Spleen (tissue), 11 donors: ENCODE measurements at regions not wholly inside any gene's neighbourhood (a gene's known extent, or its start where the extent isn't known, plus 50 kb on each side); places are given as distances from the start of the nearest gene placed in this dataset.

ENCODE experiments used
- DNase-seq: peaks from one replicate; pipeline ENCODE4 v3.0.0-alpha.2; 2020
- H3K27ac ChIP-seq, 8 donors: fragments of 200-600 bp; sonication (generic) in 7 of 8; 1 replicate in 4 of 8; 2 replicates in 4 of 8; pipeline versions ENCODE4 v1.5.0 to v1.8.0; 2016 to 2021; ENCODE audit warnings: inconsistent platforms in 4 of 8, mild to moderate bottlenecking in 4 of 8, moderate library complexity in 1 of 8
- H3K27me3 ChIP-seq, 7 donors: fragments of 200-600 bp; sonication (generic) in 6 of 7; replicated peaks in 1 of 7; 1 replicate in 4 of 7; 2 replicates in 3 of 7; pipeline versions ENCODE4 v1.5.0 to v1.8.0; 2016 to 2021; ENCODE audit warnings: inconsistent platforms in 3 of 7, mild to moderate bottlenecking in 1 of 7
- H3K36me3 ChIP-seq, 6 donors: fragments of 200-600 bp; sonication (generic) in 5 of 6; 1 replicate in 4 of 6; 2 replicates in 2 of 6; pipeline versions ENCODE4 v1.5.0 to v1.8.0; 2016 to 2021; ENCODE audit warnings: inconsistent platforms in 2 of 6
- H3K4me1 ChIP-seq, 6 donors: fragments of 200-600 bp; sonication (generic) in 5 of 6; 1 replicate in 3 of 6; 2 replicates in 3 of 6; pipeline versions ENCODE4 v1.5.0 to v1.8.0; 2016 to 2021; ENCODE audit warnings: inconsistent platforms in 3 of 6
- H3K4me3 ChIP-seq, 8 donors: fragments of 200-600 bp; sonication (generic) in 7 of 8; 1 replicate in 4 of 8; 2 replicates in 4 of 8; pipeline versions ENCODE4 v1.5.0 to v1.8.0; 2016 to 2021; ENCODE audit warnings: inconsistent platforms in 4 of 8, mild to moderate bottlenecking in 4 of 8, moderate library complexity in 2 of 8
- H3K9me3 ChIP-seq, 8 donors: fragments of 200-600 bp; sonication (generic) in 7 of 8; 1 replicate in 4 of 8; 2 replicates in 4 of 8; pipeline versions ENCODE4 v1.5.0 to v1.8.0; 2016 to 2021; ENCODE audit warnings: inconsistent platforms in 4 of 8
- CTCF ChIP-seq, 11 experiments: fragments of 200-600 bp in 7 of 11; fragments of 450-650 bp in 4 of 11; sonication (generic) in 4 of 11; IDR thresholded peaks in 8 of 11; conservative IDR thresholded peaks in 3 of 11; 1 replicate in 7 of 11; 2 replicates in 4 of 11; pipeline versions ENCODE4 v1.4.0 to v1.8.0; 2016 to 2021; ENCODE audit warnings: antibody characterized with exemption in 11 of 11, inconsistent platforms in 4 of 11, mild to moderate bottlenecking in 1 of 11
- POLR2A ChIP-seq, 3 donors: fragments of 450-650 bp; IDR thresholded peaks; one replicate each; pipeline ENCODE4 v1.5.1; 2017; ENCODE audit warnings: antibody characterized with exemption in 3 of 3, mild to moderate bottlenecking in 1 of 3
- POLR2AphosphoS5 ChIP-seq, 3 donors: sonication (generic); formaldehyde crosslinking; IDR thresholded peaks; one replicate each; pipeline ENCODE4 v1.5.1; 2017; ENCODE audit warnings: antibody characterized with exemption in 3 of 3
- WGBS, 5 donors: extraction: QIAGEN DNeasy Blood & Tissue Kit in 3 of 5; methylation state at CpG; one replicate each; pipeline versions ENCODE4 v1.1.5 to v1.1.7; 2013 to 2018; 5-methylcytosine and 5-hydroxymethylcytosine counted together
- intact Hi-C: fragments of 100-400 bp; cut with DNase I; formaldehyde crosslinking; loops from one replicate; pipeline ENCODE4 v1.15.0; 2023; ENCODE audit warnings: low total_unique reads
- donor health status: healthy with polysubstance abuse.
- donor health status: DM: no; HTN: no; CAD: no; lungs with moderate emphysema.
- donor health status: DM: no; HTN: no; CAD: no.
- donor health status: Bipolar disorder and iron deficiency.
- donor health status: healthy.
- donor health status: DM: no; HTN: no; CAD: no.
- donor health status: DM: yes; HTN: yes; CAD: no.

GRCh38 chr6:90719321-90720195, 132.7 kb upstream of the MAP3K7 start:
- Histone ChIP-seq H3K4me3 (no peak overlapping the region), H3K27me3 (peaks cover 0 to 3% (median 0%) of the 10 kb centered on the region in 7 donors), H3K27ac (no peak overlapping the region), H3K36me3 (no peaks in the 10 kb centered on the region), H3K4me1 (no peaks in the 10 kb centered on the region), H3K9me3 (no peaks in the 10 kb centered on the region)
- TF ChIP-seq POLR2AphosphoS5 (IDR thresholded peaks at IDR 0.05) (no peak), CTCF (IDR thresholded peaks at IDR 0.05 in 8 of 11, conservative IDR thresholded peaks at IDR 0.05 in 3 of 11) (no peak), POLR2A (IDR thresholded peaks at IDR 0.05) (no peak)
- DNase-seq: no peak
- WGBS, 5 donors: 67 to 85% (median 79%) methylated on average over 3 of the region's 3 CpGs
- intact Hi-C loops: no loop called here

GRCh38 chr6:90716376-90716775, 129.5 kb upstream of the MAP3K7 start:
- DNase-seq: no peak
- TF ChIP-seq POLR2A (IDR thresholded peaks at IDR 0.05) (no peak), POLR2AphosphoS5 (IDR thresholded peaks at IDR 0.05) (no peak), CTCF (IDR thresholded peaks at IDR 0.05 in 8 of 11, conservative IDR thresholded peaks at IDR 0.05 in 3 of 11) (no peak)
- Histone ChIP-seq H3K4me1 (no peaks in the 10 kb centered on the region), H3K4me3 (no peak overlapping the region), H3K27me3 (no peaks in the 10 kb centered on the region), H3K36me3 (no peaks in the 10 kb centered on the region), H3K27ac (no peak overlapping the region), H3K9me3 (no peaks in the 10 kb centered on the region)
- WGBS, 5 donors: 41 to 56% (median 41%) methylated on average over 1 of the region's 1 CpG
- intact Hi-C loops: no loop called here

- H3K9me3 ChIP-seq: no peaks in the 10 kb centered on the region
- H3K27me3 ChIP-seq: no peaks in the 10 kb centered on the region
- H3K4me1 ChIP-seq: no peaks in the 10 kb centered on the region
- H3K27ac ChIP-seq: no peak overlapping the region
- WGBS, 5 donors: 83 to 93% (median 91%) methylated on average over 13 of the region's 13 CpGs
- TF ChIP-seq CTCF (IDR thresholded peaks at IDR 0.05 in 8 of 11, conservative IDR thresholded peaks at IDR 0.05 in 3 of 11): no peak
- no peak for TF ChIP-seq POLR2A (IDR thresholded peaks at IDR 0.05)
- no peak for TF ChIP-seq POLR2AphosphoS5 (IDR thresholded peaks at IDR 0.05)
- H3K4me3 ChIP-seq: no peak overlapping the region
- DNase-seq: no peak
- no peaks in the 10 kb centered on the region for H3K36me3 ChIP-seq
- intact Hi-C loops: no loop called here
Measured at GRCh38 chr6:90715093-90715655, 128.3 kb upstream of the MAP3K7 start.

GRCh38 chr6:90714319-90714718, 127.4 kb upstream of the MAP3K7 start:
- intact Hi-C loops: no loop called here
- no peak for DNase-seq
- no peak for TF ChIP-seq POLR2A (IDR thresholded peaks at IDR 0.05)
- TF ChIP-seq CTCF (IDR thresholded peaks at IDR 0.05 in 8 of 11, conservative IDR thresholded peaks at IDR 0.05 in 3 of 11): no peak
- TF ChIP-seq POLR2AphosphoS5 (IDR thresholded peaks at IDR 0.05): no peak
- H3K27ac ChIP-seq: no peak overlapping the region
- no peaks in the 10 kb centered on the region for H3K27me3 ChIP-seq
- no peaks in the 10 kb centered on the region for H3K36me3 ChIP-seq
- H3K4me1 ChIP-seq: no peaks in the 10 kb centered on the region
- H3K9me3 ChIP-seq: no peaks in the 10 kb centered on the region
- no peak overlapping the region for H3K4me3 ChIP-seq
